CD4-positive, alpha-beta T cell treated with Interleukin-2 at 100 ng/mL for 4 hours (primary cell): ENCODE measurements at regions not wholly inside any gene's neighbourhood (a gene's known extent, or its start where the extent isn't known, plus 50 kb on each side); places are given as distances from the start of the nearest gene placed in this dataset.
"Not testable (repeated sequence)": the region's sequence is repeated elsewhere in the genome, so short reads cannot be mapped to it uniquely, and the experiment has no call there.

Source experiments
- DNase-seq: peaks from one replicate; pipeline ENCODE4 v3.0.0-alpha.2; 2020; ENCODE audit warnings: low spot score

DNA sequence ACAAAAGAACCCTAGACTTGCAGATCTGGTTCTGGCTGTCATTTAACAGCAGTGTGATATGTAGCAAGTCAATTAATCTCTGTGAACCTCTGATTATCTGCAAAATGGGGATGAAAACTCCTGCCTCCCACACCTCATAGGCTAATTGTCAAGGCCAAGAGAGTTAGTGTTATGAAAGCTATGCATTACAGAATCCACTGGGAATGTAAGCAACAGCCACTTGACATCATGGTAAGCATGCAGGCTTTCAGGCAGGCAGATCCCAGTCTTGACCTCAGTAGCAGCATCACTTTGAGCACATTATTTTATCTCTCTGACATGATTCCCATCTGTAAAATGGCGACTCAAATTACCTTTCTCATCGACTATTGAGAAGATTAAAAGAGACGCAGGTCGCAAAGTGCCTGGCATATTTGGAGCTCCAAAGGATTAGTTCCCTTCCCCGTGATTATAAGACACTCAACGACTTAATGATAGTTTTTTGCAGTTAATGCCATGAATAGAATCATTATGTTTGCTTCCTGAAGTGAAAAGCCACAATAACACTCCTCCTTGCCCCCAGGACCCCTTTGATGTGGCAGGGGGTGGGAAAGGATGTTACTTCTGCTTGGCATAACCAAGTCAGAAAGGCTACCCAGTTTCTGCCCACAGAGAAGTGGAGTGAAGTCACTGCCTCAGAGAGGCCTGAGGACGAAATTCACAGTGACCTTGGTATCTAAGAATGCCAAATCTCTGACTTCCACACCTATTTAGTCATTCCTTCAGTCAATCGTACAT lies 273.0 kb upstream of the NFIA start:
- DNase-seq, result no peak

- no peak for DNase-seq
Measured at GRCh38 chr1:60808676-60809075, 273.7 kb upstream of the NFIA start.

DNA sequence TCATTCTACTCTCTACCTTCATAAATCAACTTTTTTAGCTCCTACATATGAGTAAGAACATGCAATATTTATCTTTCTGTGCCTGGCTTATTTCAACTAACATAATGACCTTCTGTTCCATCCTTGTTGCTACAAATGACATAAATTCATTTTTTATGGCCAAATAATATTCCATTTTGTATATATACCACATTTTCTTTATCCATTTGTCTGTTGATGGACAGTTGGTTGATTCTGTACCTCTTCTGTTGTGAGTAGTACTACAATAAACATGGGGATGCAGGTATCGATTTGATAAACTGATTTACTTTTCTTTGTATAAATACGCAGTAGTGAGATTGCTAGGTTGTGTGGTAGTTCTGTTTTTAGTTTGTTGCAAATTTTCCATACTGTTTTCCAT lies 279.5 kb upstream of the NFIA start:
- DNase-seq, result no peak

DNA sequence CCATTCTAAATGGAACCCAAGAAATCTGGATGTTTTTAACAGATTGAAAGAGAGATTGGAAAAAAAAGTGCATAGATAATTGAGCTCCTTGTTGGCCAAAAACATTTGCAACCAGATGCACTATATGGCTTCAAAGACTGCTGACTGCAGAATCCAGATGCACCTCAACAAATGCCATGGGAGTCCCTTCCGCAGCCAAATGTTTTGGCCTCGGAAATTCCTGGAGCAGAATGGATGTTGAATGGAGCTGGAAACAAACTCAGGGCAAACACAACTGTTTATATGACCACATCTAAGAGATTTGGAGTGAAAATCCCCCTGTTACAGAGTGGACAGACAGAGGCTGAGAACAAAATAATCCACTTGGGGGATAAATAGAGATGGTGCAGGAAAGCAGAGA lies 285.0 kb upstream of the NFIA start:
- DNase-seq, result no peak

GRCh38 chr1:60791226-60791625 lies 291.1 kb upstream of the NFIA start:
- no peak for DNase-seq

- DNase-seq, result not testable (repeated sequence)
Measured at GRCh38 chr1:60773099-60773498, 309.3 kb upstream of the NFIA start.

DNA sequence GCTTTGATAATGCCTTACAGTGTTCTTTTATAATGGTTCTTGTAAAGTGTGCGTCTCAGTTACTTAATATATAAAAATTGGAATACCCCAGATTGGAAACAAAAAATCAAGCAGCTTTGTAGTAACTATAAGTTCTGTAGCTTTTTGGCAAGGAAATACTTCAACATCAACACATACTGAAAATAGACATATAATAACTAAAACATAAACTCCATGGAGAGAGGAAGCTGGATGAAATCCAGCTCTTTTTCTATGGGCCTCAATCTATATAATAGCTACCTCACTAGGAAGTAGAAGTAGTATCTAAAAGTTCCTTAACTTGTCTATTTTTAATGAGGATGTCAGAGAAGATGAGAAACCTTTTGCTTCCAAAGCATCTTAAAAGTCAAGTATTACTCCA lies 313.3 kb upstream of the NFIA start:
- DNase-seq, result no peak

GRCh38 chr1:60765204-60765603 lies 317.2 kb upstream of the NFIA start:
- DNase-seq, result no peak

DNA sequence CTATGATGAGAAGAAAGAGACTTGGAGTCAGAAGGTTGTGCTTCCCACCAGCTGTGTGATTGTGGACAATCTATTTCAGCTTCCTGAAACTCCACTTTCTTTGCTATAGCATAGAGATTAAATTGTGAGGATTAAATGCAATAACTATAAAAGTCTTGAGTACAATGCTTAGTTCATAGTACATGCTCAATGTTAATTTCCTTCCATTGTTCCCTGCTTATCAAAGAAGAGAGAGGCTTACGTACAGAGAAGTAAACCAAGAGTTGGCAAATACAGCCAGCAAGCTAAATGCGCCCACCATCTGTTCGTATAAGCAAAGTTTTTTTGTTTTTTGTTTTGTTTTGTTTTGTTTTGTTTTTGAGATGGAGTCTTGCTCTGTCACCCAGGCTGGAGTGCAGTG lies 317.9 kb upstream of the NFIA start:
- no peak for DNase-seq

GRCh38 chr1:60763741-60764140 lies 318.6 kb upstream of the NFIA start:
- no peak for DNase-seq

DNA sequence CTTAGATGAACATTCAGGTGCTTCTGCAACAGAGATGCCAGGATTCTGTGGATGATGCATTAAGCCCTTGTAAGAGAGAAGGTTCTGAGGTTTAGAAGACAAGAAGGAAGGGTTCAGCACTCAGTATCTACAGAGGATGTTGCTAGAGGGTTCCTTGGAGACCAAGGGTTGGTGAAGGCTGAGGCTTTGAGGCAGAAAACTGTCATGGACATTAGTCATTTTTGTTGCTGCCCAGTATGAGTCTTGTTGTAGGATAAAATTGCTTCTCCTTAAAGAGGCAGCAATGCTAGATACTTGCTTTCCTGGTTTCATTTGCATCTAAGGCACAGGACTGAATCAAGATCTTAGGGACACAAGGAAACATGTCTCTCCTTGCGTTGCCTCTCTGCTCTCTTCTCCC lies 319.4 kb upstream of the NFIA start:
- DNase-seq, result no peak

- no peak for DNase-seq
Measured at GRCh38 chr1:60762176-60762575, 320.2 kb upstream of the NFIA start.

- DNase-seq, result no peak
Measured at GRCh38 chr1:60759291-60759690, 323.1 kb upstream of the NFIA start.

- DNase-seq, result no peak
Measured at GRCh38 chr1:60757485-60757884, 324.9 kb upstream of the NFIA start.

DNA sequence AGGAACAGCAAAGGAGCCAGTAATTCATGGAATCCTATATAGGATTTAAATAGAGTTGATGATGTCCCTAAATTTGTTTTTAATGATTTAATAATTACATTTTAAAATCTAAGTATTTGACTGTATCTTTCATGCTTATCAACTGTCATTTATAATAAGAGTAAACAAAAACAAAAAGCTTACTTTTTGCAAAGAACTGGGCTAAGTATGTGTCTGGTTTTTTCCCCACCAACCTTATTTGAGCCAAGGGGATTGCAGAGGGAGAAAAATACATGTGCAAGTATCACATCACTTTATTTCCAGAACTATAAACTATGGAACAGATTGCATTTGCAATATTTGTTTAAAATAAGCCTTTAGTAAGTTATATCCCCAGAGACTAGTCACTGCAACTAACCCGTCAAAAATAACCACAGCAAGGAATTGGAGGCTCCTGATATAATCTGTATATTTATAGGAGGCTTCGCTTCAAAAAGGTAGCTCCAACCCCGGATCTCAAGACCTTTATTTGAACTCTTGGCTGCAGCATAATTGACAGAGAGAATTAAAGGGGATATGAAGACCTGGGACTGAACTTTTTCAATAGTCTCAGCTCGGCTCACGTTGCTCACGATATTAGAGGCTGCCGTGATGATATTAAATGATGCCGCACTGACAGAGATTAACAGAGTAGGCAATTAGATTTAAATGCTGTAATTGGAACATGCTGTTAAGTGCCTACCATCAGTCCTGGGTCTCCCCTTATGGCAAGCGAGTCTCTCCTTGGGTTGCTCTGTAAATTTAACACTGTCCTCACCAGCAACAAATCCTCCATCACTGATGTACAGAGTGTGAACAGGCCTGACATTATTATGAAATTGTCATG lies 329.1 kb upstream of the NFIA start:
- no peak for DNase-seq

DNA sequence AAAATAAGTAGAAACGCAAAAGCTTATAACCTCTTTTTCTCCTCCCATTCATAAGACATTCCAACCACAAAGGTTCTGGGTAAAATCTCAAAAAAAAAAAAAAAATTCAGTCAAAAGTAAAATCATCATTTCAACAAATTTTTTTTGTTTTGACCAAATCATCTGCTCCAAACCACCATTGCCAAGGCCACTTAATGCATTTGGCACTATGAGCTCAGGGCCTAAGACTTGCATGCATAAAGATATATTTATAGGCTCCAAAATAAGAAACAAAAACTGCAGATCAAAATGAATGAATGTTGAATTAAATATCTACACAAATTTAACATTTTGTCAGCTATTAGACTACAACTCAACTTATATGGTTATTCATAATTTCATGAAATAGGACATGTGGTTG lies 331.1 kb upstream of the NFIA start:
- DNase-seq, result no peak

DNA sequence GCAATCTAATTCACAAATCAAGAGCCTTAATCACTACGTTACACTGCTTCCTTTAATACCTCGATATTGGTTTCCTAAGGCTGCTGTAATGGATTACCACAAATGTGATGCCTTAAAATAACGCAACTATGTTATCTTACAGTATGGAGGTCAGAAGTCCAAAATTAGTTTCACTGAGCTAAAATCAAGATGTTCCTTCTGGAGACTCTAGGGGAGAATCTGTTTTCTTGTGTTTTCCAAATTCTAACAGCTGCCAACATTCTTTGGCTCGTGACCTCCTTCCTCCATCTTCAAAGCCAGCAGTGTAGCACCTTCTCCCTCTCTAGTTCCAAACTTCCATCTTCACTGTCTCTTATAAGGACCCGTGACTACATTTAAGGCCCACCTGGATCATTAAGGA lies 335.0 kb upstream of the NFIA start:
- DNase-seq, result no peak

DNA sequence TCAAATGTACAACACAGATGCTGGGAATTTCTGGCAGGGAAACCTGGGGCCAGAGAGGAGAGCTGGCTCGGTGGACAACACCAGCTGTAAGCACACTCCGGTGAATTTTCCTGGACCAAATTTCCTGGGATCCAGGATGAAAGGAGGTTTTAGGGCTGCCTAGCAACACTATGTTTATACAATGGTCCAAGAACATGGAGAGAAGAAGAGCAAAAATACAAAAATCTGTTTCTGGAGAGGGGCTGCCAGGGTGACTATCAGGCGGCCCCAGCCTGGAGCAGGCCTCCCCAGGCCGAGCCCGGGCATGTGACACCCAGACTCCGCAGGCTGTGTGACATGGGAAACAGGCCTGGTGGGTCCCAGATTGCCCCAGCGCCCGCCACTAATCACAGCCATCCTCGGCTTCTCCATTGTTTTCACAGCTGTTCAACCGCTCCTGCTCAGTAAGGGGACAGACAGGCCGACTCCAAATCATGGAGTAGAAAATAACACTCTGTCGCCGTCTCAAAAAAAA lies 336.0 kb upstream of the NFIA start:
- no peak for DNase-seq

DNA sequence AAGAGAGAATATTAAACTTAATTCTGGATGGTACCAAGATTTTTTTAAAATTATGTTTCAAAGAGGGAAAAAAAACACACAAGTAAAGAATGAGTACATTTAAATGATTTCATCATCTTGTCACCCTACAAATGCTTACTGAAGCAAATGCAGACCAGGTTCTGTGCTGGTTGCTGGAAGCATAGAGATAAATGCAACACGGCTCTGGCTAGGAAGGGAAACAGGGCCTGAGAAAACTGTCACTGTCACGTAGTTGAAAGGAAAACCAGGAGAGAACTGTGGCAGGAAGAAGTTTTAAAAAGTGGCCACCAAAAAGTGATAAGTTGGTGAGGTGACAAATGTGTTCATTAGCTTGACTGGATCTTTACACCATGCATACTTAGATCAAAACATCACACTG lies 336.9 kb upstream of the NFIA start:
- DNase-seq, result no peak

DNA sequence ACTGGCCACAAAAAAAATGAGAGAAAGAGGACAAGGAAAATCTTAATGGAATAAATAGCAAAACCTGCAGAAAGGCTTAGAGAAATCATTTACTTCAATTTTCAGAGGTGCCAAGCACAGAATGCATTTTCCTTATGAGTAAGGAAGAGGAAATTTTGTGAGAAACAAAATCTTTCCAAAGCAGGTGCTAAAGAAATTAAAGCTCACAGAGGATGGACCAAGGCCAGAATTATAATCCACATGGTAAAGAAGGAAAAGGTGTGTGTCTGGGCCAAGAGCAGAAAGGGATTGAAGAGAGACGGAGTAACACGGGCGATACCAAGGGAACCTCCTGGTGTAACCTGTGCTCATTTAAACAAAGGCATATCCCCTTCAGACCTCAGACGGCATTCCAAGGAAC lies 340.0 kb upstream of the NFIA start:
- DNase-seq, result no peak

DNA sequence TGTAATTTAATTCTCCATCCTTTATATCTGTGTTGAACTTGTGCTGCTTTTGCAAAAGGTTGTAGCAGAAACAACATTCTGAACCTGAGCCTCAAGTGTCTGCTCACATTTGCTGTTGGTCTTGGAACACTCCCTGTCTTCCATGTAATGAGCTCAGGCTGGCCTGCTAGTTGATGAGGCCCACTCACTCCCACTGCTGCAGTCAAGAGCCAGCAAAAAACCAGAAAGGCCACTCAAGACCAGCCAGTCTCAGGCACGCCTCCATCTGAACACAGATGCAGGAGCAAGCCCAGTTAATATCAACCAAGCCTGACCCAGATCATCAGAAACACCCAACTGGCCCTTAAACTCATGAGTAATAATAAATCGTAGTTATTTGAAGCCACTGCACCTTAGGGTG lies 342.2 kb upstream of the NFIA start:
- no peak for DNase-seq

DNA sequence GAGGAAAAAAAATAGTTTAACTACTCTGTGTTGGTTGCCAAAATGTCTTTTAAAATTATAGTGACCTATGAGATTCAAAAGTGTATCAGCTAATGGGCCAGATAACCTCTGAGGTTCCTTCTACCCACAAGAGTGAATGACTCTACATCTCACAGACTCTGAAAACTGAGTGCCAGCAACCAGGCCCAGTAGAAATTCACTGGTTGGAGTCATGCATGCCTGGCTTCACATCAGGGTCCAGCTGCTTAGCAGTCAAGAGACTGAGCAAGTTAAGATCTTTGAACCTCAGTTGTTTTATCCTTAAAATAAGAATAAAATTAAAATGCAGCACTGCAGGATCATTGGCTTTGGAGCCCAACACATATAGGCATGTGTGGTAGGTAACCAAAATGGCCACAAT lies 342.6 kb upstream of the NFIA start:
- DNase-seq, result no peak

DNA sequence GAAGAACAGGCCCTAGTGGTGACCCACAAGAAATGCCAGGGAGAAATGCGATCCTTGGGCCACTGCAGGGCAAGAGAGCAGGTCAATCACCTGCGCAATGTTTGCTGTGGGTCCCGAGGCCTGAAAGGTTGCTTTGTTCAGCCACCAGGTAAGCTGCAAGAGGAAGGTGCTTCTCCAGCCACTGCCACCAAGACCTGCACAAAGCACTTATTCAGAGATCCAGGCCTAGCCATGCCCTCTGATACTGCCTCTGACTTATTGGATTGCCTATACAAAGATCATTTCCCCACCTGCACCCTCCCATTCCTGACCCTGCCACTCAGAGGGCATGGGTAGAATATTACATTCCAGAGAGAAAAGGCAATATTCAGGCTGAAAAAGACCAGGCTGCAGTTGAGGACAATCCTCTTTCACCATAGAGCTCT lies 349.4 kb upstream of the NFIA start:
- DNase-seq, result no peak
